ENCODE measurements at regions not wholly inside any gene's neighbourhood (a gene's known extent, or its start where the extent isn't known, plus 50 kb on each side); places are given as distances from the start of the nearest gene placed in this dataset.

DNA sequence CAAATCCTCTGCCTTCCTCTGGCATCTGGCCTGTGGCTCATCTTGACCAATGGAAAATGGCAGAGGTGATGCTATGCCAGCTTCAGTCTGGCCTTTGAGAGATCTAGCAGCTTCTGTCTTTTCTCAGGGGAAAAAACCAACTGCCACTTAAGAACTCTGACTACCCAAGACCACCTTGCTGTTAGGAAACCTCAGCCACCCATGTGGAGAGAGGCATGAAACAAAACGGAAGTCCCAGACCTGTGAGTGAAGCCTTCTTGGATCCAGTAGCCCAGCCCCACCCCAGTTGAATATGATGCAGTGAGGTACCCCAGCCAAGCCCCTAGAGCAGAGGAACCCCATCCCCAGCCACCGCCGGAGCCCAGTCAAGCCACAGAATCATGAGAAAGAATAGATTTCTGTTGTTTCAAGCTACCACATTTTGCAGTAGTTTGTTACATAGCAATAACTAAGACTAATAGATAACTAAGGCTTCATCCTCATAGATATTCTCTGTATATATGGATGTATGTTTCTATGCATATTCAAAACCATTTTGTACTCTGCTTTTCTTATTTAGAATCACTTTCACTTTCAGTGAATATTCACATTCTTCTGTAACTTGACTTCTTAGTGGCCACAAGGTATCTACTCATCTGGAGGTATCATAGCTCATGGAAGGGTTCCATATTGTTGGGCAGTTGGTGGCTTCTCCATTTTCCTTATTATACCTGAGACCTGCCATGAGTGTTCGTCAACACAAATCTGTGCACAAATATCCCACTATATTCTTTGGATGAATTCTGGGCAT, 142.1 kb downstream of the FBXO15 start:
- no peak for DNase-seq (ENCODE audit: low spot score, unreplicated experiment)
- Mint-ChIP-seq H3K4me1 (ENCODE audit: low read depth) (no peaks in the 10 kb centered on the region), H3K4me3 (ENCODE audit: low read depth) (no peak overlapping the region), H3K36me3 (ENCODE audit: insufficient read depth) (no peaks in the 10 kb centered on the region), H3K27me3 (no peaks in the 10 kb centered on the region), H3K27ac (no peak overlapping the region), H3K9me3 (ENCODE audit: low read depth) (no peaks in the 10 kb centered on the region)
- TF ChIP-seq, protein P1, sequence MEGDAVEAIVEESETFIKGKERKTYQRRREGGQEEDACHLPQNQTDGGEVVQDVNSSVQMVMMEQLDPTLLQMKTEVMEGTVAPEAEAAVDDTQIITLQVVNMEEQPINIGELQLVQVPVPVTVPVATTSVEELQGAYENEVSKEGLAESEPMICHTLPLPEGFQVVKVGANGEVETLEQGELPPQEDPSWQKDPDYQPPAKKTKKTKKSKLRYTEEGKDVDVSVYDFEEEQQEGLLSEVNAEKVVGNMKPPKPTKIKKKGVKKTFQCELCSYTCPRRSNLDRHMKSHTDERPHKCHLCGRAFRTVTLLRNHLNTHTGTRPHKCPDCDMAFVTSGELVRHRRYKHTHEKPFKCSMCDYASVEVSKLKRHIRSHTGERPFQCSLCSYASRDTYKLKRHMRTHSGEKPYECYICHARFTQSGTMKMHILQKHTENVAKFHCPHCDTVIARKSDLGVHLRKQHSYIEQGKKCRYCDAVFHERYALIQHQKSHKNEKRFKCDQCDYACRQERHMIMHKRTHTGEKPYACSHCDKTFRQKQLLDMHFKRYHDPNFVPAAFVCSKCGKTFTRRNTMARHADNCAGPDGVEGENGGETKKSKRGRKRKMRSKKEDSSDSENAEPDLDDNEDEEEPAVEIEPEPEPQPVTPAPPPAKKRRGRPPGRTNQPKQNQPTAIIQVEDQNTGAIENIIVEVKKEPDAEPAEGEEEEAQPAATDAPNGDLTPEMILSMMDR (IDR thresholded peaks at IDR 0.05; ENCODE audit: unreplicated experiment), result no peak

DNA sequence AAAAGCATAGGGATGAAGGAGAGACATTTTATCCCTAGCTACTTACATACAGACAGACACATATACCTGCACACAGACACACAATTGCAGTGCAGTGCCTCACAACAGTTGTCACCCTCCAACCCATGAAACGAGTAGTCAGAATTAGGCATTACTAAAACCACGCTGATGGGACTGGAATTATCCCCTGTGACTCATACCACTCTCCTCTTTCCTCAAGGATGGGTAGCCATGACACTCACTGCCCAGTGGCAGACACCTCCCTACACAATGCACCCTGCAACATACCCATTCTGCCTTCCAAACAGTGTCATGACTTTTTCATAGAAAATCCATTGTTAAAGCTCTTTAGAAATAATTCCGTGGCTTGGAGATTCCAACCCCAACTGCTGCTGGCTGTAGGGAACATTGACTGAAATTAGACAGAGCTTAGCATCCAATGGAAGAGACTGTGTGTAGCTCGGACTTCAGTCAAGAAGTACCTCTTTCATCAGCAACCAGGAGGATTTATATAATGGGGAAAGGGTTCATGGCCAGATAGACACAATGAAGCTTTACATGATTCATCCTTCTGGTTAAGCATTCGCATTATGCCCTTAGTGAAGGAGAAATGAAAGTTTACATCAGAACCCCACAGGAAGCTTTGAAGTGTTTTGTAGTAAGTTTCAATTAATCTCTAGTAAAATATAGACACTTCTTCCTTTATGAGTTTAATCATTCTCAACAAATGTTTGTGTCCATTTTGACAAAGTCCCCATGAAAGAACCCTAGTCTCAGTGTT, 155.2 kb downstream of the FBXO15 start:
- DNase-seq (ENCODE audit: low spot score, unreplicated experiment), result no peak
- Mint-ChIP-seq H3K36me3 (ENCODE audit: insufficient read depth) (peaks cover 2% of the 10 kb centered on the region), H3K27ac (no peak overlapping the region), H3K27me3 (peaks cover 6% of the 10 kb centered on the region), H3K4me3 (ENCODE audit: low read depth) (no peak overlapping the region), H3K4me1 (ENCODE audit: low read depth) (no peaks in the 10 kb centered on the region), H3K9me3 (ENCODE audit: low read depth) (peaks cover 15% of the 10 kb centered on the region)
- TF ChIP-seq, protein P1 (IDR thresholded peaks at IDR 0.05; ENCODE audit: unreplicated experiment), result no peak

DNA sequence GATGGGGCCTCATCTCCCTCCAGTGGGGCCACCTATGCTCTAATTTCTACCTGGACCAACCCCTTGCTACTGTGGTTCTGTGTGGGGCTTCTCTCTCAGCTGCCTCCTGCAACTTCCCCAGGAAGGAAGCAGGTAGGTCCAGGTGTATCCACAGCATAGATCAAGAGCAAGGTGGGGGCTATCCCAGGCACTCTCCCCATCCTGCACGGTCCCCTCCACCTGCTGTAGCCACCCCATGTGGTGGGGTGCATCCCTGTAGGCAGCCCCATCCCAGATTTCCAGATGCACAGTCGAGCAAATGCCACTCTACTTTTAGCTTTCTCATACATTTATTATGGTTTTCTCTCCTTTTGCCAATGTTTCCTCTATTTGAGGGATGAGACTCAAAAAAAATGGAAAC, 156.1 kb downstream of the FBXO15 start:
- peaks cover 5% of the 10 kb centered on the region for H3K27me3 Mint-ChIP-seq
- no peak for DNase-seq (ENCODE audit: low spot score, unreplicated experiment)
- peaks cover 2% of the 10 kb centered on the region for H3K36me3 Mint-ChIP-seq (ENCODE audit: insufficient read depth)
- H3K4me1 Mint-ChIP-seq (ENCODE audit: low read depth), result no peaks in the 10 kb centered on the region
- no peak overlapping the region for H3K27ac Mint-ChIP-seq
- peaks cover 8% of the 10 kb centered on the region for H3K9me3 Mint-ChIP-seq (ENCODE audit: low read depth)
- no peak overlapping the region for H3K4me3 Mint-ChIP-seq (ENCODE audit: low read depth)
- TF ChIP-seq, protein P1 (IDR thresholded peaks at IDR 0.05; ENCODE audit: unreplicated experiment), result no peak

DNA sequence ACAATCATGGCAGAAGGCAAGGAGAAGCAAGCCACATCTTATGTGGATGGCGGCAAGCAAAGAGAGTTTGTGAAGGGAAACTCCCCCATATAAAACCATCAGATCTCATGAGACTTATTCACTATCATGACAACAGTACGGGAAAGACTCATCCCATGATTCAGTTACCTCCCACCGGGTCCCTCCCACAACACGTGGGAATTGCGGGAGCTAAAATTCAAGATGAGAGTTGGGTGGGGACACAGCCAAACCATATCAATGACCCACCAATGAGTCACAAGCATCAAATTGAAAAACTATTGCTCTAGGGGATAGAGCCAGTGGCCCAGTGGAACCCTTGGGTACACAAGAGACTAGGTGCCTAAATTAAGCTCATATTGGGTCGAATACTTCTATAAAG, 157.4 kb downstream of the FBXO15 start:
- TF ChIP-seq, protein P1 (IDR thresholded peaks at IDR 0.05; ENCODE audit: unreplicated experiment), result no peak
- Mint-ChIP-seq H3K4me1 (ENCODE audit: low read depth) (no peaks in the 10 kb centered on the region), H3K4me3 (ENCODE audit: low read depth) (no peak overlapping the region), H3K36me3 (ENCODE audit: insufficient read depth) (peaks cover 2% of the 10 kb centered on the region), H3K27me3 (peaks cover 5% of the 10 kb centered on the region), H3K9me3 (ENCODE audit: low read depth) (peaks cover 8% of the 10 kb centered on the region), H3K27ac (no peak overlapping the region)
- no peak for DNase-seq (ENCODE audit: low spot score, unreplicated experiment)

DNA sequence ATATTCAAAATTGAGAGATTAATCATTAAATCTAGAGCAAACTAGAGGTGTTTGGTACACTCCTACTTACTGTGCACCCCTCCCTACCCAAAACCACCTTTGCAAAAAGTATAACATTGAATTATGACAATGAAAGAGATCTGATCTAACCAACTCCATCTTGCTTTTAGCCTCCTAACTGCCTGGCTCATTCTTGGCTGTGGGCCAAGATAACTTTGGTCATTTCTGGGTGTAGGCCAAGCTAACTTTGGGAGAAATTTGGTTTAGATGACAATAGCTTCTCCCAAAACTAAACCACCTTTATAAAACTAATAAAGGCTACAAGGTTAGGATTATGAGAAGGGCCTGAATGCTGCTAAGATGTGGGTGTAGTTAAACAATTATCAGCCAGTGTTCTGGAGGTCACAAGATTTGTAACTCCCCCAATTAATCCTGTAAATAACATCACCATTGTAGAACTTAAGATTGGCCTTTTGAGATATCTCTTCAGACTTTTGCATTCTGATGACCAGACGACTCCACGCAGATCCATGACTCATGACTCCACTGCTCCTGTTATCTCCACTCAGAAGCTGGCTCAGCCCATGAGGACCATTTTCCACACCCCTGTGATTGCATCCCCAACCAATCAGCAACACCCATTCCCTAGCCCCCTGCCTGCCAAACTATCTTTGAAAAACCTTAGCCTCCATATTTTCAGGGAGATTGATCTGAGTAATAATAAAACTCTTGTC, 160.2 kb downstream of the FBXO15 start:
- H3K4me1 Mint-ChIP-seq (ENCODE audit: low read depth), result no peaks in the 10 kb centered on the region
- no peak overlapping the region for H3K4me3 Mint-ChIP-seq (ENCODE audit: low read depth)
- DNase-seq (ENCODE audit: low spot score, unreplicated experiment), result no peak
- TF ChIP-seq, protein P1 (IDR thresholded peaks at IDR 0.05; ENCODE audit: unreplicated experiment), result no peak
- peaks cover 8% of the 10 kb centered on the region for H3K9me3 Mint-ChIP-seq (ENCODE audit: low read depth)
- H3K27ac Mint-ChIP-seq, result no peak overlapping the region
- peaks cover 5% of the 10 kb centered on the region for H3K27me3 Mint-ChIP-seq
- peaks cover 2% of the 10 kb centered on the region for H3K36me3 Mint-ChIP-seq (ENCODE audit: insufficient read depth)

All from progenitor cell of endocrine pancreas (in vitro differentiated cells).